OCI-LY3 (cell line): ENCODE measurements at regions not wholly inside any gene's neighbourhood (a gene's known extent, or its start where the extent isn't known, plus 50 kb on each side); places are given as distances from the start of the nearest gene placed in this dataset.
A peak's percentile ranks its signal among the peaks of the same experiment; 100 is the strongest.

ENCODE experiments used
- H2AFZ ChIP-seq: fragments of 200-600, 300-600 bp; shearing (Covaris generic); 2 replicates; pipeline ENCODE4 v1.6.0; 2014; ENCODE audit warnings: antibody characterized with exemption, low read depth, low read length
- H3K27ac ChIP-seq: fragments of 200-600, 300-600 bp; sonication (generic); 2 replicates; pipeline ENCODE4 v1.5.1; 2014; ENCODE audit warnings: mild to moderate bottlenecking, low read length, moderate library complexity, mixed read lengths
- H3K27me3 ChIP-seq: fragments of 200-600, 300-600 bp; sonication (generic); 2 replicates; pipeline ENCODE4 v1.6.1; 2014; ENCODE audit warnings: low read depth, low read length, mixed read lengths
- H3K36me3 ChIP-seq: fragments of 200-600, 300-600 bp; sonication (generic); replicated peaks from 2 replicates; pipeline ENCODE3; 2014; ENCODE audit warnings: low read depth, low read length, mixed read lengths
- H3K4me1 ChIP-seq: fragments of 300-600, 200-600 bp; sonication (generic); 2 replicates; pipeline ENCODE4 v1.6.1; 2014; ENCODE audit warnings: low read length, mixed read lengths
- H3K4me2 ChIP-seq: fragments of 200-600, 300-600 bp; sonication (generic); 2 replicates; pipeline ENCODE4 v1.6.1; 2014; ENCODE audit warnings: low read length, mixed read lengths
- H3K4me3 ChIP-seq: fragments of 300-600, 200-600 bp; sonication (generic); 2 replicates; pipeline ENCODE4 v1.5.1; 2014; ENCODE audit warnings: antibody characterized with exemption, mild to moderate bottlenecking, low read length, moderate library complexity
- H3K79me2 ChIP-seq: fragments of 300-600, 200-600 bp; shearing (Covaris generic); 2 replicates; pipeline ENCODE4 v1.6.1; 2014; ENCODE audit warnings: mild to moderate bottlenecking, low read length, mixed read lengths
- H3K9ac ChIP-seq: fragments of 300-600, 200-600 bp; shearing (Covaris generic); 2 replicates; pipeline ENCODE4 v1.6.0; 2014; ENCODE audit warnings: mild to moderate bottlenecking, low read length, moderate library complexity
- H3K9me3 ChIP-seq: fragments of 200-600, 300-600 bp; shearing (Covaris generic); 2 replicates; pipeline ENCODE4 v1.6.1; 2014; ENCODE audit warnings: low read length, mixed read lengths; ENCODE audit not compliant: insufficient read depth
- H4K20me1 ChIP-seq: fragments of 200-600, 300-600 bp; sonication (generic); 2 replicates; pipeline ENCODE4 v1.6.1; 2016; ENCODE audit warnings: low read length, mixed read lengths; ENCODE audit not compliant: insufficient read depth
- CTCF ChIP-seq: fragments of 200-600, 300-600 bp; sonication (generic); IDR thresholded peaks from 2 replicates; pipeline ENCODE4 v1.5.1; 2014; ENCODE audit warnings: antibody characterized with exemption, low read length, low read depth
- EZH2phosphoT487 ChIP-seq: fragments of 200-600 bp; shearing (Covaris generic); IDR thresholded peaks from 2 replicates; pipeline ENCODE4 v1.6.1; 2018; ENCODE audit warnings: antibody characterized with exemption, mixed run types, low read depth

GRCh38 chr4:108498925-108499324 lies 121.5 kb upstream of the RPL34 start:
- Histone ChIP-seq H3K4me1 (no peaks in the 10 kb centered on the region), H3K4me3 (no peak overlapping the region), H3K4me2 (no peak overlapping the region), H2AFZ (no peak overlapping the region), H3K9me3 (no peaks in the 10 kb centered on the region), H3K36me3 (no peaks in the 10 kb centered on the region), H3K27ac (no peak overlapping the region), H3K79me2 (no peaks in the 10 kb centered on the region), H3K9ac (no peak overlapping the region), H4K20me1 (no peaks in the 10 kb centered on the region), H3K27me3 (no peaks in the 10 kb centered on the region)
- no peak for TF ChIP-seq EZH2phosphoT487
- no peak for TF ChIP-seq CTCF

GRCh38 chr4:108493596-108493931 lies 126.8 kb upstream of the RPL34 start:
- no peaks in the 10 kb centered on the region for H3K9me3 ChIP-seq
- H3K4me1 ChIP-seq: no peaks in the 10 kb centered on the region
- no peaks in the 10 kb centered on the region for H3K79me2 ChIP-seq
- H3K4me2 ChIP-seq: no peak overlapping the region
- H3K9ac ChIP-seq: no peak overlapping the region
- no peak overlapping the region for H3K4me3 ChIP-seq
- H3K27me3 ChIP-seq: no peaks in the 10 kb centered on the region
- H4K20me1 ChIP-seq: no peaks in the 10 kb centered on the region
- H3K27ac ChIP-seq: no peak overlapping the region
- TF ChIP-seq CTCF (no peak), EZH2phosphoT487 (no peak)
- H3K36me3 ChIP-seq: no peaks in the 10 kb centered on the region
- no peak overlapping the region for H2AFZ ChIP-seq

GRCh38 chr4:108492816-108493595 lies 127.4 kb upstream of the RPL34 start:
- H2AFZ ChIP-seq: no peak overlapping the region
- H3K4me3 ChIP-seq: no peak overlapping the region
- H3K27me3 ChIP-seq: no peaks in the 10 kb centered on the region
- no peak overlapping the region for H3K4me2 ChIP-seq
- H3K36me3 ChIP-seq: no peaks in the 10 kb centered on the region
- TF ChIP-seq EZH2phosphoT487 (no peak), CTCF (peak; percentile 64)
- H3K4me1 ChIP-seq: no peaks in the 10 kb centered on the region
- no peak overlapping the region for H3K27ac ChIP-seq
- no peak overlapping the region for H3K9ac ChIP-seq
- H3K79me2 ChIP-seq: no peaks in the 10 kb centered on the region
- H3K9me3 ChIP-seq: no peaks in the 10 kb centered on the region
- no peaks in the 10 kb centered on the region for H4K20me1 ChIP-seq

- H3K27me3 ChIP-seq: no peaks in the 10 kb centered on the region
- no peak overlapping the region for H3K4me3 ChIP-seq
- no peak overlapping the region for H3K9ac ChIP-seq
- no peaks in the 10 kb centered on the region for H3K36me3 ChIP-seq
- H2AFZ ChIP-seq: no peak overlapping the region
- no peaks in the 10 kb centered on the region for H3K79me2 ChIP-seq
- no peak overlapping the region for H3K4me2 ChIP-seq
- no peak for TF ChIP-seq CTCF
- TF ChIP-seq EZH2phosphoT487: no peak
- no peaks in the 10 kb centered on the region for H4K20me1 ChIP-seq
- peaks cover 4% of the 10 kb centered on the region; the same call in 1 of the 2 replicates for H3K4me1 ChIP-seq
- H3K27ac ChIP-seq: no peak overlapping the region
- H3K9me3 ChIP-seq: no peaks in the 10 kb centered on the region
Observed at GRCh38 chr4:108488865-108489264, 131.5 kb upstream of the RPL34 start.
